HG03175 (cell line): ENCODE measurements at regions not wholly inside any gene's neighbourhood (a gene's known extent, or its start where the extent isn't known, plus 50 kb on each side); places are given as distances from the start of the nearest gene placed in this dataset.
"Not testable (repeated sequence)": the region's sequence is repeated elsewhere in the genome, so short reads cannot be mapped to it uniquely, and the experiment has no call there.

Experiments used
- ATAC-seq: cut with Tn5 transposase; IDR thresholded peaks from one replicate; pipeline ENCODE4 v1.9.1; 2021; ENCODE audit warnings: mild to moderate bottlenecking, moderate library complexity; ENCODE audit not compliant: unreplicated experiment

DNA sequence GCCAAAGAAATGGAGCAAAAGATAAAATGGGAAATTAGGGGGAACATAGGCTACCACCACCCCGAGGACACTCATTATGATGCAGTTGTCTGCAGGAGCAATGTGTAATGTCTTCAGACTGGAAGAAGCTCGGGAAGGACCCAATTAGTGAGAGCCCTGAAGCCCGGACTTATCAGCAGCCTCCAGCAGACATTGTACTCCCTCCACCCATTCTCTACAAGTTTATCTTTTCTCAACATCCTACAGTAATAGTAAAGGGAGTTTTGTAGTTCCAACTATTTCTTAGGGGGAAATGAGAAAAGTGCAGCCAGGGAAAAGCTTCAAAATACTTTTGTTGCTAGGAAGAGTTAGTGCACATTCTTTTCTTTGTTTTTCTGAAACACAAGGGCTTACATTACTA lies 657.3 kb upstream of the COBL start:
- no peak for ATAC-seq

DNA sequence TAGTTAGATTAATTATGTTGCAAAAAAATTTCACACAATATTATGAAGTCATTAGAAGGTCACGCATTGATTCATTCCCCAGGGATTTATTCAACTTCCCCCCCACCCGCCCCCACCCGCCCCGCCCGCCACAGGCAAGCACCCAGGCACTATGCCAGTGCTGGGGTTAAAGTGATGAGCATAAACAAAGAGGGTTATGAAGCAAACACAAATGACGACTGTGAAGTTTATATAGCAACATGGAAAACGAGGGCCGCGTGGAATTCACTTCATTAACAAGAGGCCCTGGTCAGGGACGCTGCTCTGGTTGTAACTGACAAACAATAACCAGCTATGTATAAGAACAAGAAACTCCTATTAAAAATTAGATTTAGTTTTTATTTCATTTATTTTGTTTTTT lies 656.5 kb upstream of the COBL start:
- no peak for ATAC-seq

DNA sequence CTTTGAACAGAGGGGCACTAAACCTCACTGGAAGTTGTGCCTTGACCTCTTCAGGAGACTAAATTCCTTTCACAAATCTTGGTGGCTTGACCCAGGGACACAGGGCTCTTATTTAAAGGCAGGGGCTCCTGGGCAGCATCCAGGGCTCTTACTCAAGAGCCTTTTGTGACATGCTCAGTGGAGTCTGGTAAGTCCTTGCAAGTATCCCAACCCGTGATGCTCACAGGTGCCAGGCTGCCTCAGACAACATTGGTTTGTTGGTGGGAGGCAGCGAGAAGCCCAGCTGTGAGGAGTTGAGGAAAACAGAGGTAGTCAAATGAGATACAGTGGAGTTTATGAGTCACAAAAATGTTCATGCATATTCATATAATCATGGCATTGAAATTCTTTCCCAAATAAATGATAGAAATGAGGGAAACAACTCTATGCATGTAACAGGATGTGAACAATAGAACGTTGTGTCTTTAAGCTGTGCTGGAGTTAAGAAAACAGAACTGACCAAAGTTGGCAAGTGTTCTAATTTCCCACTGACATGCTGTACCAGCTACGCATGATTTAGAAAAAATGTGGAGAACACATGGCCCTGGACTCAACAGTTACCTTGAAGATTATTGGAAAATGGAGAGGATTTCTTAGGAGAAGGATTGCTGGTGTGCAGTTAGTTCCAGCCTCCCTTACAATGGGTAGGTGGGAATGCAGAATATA lies 654.5 kb upstream of the COBL start:
- no peak for ATAC-seq

DNA sequence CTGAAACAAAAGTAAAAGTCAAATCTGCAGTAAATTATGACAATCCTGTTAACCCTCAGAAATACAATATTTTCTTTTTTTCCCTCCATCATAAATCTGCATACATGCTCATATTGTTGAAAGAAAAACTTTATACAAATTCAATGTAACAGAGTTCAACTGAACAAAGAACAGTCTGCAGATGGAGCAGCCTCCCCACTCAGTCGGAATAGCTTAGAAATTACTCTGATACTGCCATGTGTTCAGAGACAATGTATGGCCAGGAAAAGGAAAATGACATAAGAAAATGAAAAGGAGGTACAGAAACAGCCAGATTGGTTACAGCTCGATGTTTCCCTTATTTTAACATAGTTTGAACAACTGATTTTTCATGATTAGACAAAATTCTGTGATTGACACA lies 651.9 kb upstream of the COBL start:
- ATAC-seq, result no peak

DNA sequence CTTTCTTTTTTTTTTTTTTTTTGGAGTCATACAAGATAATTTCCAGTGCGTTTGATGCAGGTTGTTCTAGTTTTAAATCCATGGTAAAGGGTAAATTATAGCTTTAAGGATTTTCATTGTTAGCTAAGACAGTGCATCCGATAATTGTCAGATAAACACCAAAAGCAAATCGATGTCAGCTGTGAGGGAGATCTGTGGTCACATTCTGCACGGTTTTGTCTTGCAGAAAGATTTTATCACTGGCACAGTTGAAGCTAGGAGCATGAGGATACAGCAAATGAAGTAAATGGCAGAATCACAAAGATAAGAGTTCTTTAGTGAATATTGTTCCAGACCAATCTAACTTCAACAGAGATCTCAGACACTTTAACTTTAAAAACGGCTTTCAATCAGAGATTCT lies 648.8 kb upstream of the COBL start:
- ATAC-seq, result no peak

DNA sequence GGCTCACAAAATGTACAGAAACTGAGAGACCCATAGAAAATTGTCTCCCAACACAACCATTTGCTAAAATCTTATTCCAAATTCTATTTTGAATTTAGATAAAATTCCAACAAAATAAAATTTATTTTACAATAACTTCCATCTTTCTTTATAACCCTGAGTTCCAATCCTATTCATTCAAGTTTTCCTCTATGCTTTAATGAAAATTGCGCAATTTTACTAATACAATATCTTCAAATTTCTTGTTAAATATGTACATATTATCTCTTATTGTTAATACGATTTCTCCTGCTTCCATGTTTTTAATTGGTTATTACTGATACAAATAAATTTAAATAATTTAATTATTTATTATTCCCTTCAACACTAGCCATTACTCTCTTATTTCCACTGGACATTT lies 645.2 kb upstream of the COBL start:
- ATAC-seq, result no peak

DNA sequence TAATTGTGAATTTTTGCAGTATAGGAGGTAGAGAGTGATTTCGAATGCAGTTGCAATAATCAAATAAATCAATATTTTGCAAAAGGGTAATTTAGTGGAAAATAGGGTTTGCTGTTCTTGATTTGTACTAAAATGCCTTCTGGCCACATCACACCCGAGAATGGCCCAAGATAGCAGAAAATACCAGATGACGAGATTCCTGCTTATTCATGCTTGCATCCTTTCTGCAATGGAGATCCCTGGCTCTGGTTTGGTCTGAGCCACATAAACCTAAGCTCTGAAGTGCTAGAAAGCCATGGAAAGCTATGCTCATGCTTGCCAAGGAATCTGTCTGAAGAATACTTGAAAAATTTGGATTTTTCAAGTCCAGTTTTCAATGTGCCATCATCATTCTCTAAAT lies 634.2 kb upstream of the COBL start:
- ATAC-seq, result no peak

DNA sequence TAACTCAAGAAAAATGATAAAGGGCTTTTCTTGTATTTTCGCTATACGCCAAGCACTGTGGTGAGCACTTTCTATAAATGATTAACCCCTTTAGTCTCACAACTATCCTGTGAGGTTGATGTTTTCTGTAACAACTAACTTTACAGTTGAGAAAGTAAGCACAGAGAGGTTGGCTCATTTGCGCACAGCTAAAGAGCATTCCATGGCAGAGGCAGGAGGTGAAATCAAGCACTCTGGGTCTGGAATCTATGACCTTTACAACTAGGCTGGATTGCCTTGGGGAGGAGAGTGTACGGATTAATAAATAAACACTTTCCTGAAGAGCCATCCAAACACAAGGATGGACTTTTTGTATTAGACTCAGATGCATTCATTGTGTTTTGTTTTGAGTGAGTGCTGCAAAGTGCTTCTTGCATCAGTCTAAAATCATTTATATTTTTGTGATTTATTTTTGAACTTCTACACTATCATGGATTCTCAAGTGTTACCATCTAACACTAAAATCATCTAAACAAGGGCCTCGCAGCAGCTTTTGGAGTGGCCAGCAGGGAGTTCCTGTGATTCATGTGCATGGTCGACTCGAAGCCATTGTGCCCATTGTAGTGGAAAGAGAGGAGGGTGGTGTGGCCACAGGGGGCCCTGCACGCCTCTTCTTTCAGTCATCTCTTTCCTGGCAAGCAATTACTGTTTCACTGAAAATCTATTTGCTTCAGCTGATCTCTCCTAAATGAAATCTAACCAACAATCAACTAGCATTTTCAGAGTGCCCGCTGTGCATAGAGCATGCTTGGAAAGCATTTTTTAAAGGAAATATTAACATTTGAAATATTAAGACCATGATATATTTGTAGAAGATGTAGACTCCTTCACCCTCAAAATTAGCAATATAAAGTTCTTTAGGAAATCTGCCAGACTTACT lies 633.4 kb upstream of the COBL start:
- ATAC-seq, result no peak

DNA sequence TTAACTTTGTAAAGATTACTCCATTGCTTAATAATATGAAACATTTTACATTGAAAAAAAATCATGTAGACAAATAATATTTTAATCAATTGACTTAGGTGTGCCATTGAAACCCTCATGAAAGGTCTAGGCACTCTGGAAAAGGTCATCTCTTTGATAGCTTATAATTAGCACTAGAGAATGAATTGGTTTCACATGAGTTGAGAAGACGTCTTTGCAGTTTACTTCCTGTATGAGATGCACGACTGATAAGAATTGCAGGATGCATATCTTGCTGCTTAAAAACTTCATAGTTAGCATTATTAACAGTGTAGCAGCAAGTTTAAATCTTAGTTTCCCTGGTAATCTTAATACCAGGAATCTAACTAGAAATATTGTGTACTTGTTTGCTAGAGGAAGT lies 614.2 kb upstream of the COBL start:
- ATAC-seq, result no peak

DNA sequence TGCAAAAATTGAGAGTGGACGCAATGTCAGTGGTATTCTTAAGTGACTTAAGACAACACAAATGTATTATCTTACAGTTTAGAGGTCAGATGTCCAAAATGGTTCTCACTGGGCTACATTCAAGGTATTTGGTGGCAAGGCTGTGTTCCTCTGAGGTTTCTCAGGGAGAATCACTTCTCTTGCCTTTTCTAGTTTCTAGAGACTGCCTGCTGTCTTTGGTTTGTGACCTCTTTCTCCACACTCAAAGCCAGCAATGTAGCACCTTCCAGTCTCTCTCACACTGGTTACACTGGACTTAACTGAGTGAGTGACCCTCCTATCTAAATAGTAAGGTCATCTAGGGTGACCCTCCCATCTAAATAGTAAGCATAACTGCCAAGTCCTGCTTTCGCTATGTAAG lies 613.2 kb upstream of the COBL start:
- no peak for ATAC-seq

DNA sequence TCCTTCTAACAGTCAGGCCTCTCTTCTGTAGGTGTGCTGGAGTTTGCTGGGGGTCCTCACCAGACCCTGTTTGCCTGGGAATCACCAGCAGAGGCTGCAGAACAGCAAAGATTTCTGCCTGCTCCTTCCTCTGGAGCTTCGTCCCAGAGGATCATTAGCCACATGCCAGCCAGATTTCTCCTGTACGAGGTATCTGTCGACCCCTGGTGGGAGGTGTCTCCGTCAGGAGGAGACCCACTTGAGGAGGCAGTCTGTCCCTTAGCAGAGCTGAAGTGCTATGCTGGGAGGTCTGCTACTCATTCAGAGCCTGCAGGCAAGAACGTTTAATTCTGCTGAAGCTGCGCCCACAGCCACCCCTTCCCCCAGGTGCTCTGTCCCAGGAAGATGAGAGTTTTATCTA lies 611.1 kb upstream of the COBL start:
- ATAC-seq, result no peak

DNA sequence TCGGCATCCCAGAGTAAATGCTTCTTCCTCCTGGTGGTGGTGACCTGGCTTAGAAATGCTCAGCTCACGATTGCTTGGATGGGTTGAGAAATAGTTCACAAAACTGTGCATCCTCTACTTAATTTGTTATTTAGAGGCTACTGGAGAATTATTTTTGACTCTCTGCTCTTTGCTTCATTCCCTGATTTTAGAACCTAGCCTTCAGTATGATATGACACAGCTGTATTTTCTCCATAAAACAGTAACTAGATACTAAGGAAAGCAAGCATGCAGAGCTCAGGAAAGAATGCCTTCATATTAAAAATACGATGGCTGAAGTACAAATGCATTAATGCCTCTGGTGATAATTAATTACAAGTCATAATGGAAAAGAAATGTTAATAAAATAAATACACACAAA lies 602.0 kb upstream of the COBL start:
- ATAC-seq, result no peak

DNA sequence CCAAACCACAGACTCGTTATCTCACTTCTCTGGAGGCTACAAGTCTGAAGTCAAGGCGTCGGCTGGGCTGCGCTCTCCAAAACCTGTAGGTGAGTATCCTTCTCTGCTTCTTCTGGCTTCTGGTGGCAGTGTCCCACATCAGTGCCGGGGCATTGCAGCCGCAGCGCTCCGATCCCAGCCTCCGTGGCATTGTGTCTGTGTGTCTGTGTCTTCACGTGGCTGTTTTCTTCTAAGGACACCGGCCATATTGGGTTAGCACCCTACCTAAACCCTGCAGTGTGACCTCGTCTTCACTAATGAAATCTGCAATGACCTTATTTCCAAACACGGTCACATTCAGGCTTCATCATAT lies 584.9 kb upstream of the COBL start:
- no peak for ATAC-seq

DNA sequence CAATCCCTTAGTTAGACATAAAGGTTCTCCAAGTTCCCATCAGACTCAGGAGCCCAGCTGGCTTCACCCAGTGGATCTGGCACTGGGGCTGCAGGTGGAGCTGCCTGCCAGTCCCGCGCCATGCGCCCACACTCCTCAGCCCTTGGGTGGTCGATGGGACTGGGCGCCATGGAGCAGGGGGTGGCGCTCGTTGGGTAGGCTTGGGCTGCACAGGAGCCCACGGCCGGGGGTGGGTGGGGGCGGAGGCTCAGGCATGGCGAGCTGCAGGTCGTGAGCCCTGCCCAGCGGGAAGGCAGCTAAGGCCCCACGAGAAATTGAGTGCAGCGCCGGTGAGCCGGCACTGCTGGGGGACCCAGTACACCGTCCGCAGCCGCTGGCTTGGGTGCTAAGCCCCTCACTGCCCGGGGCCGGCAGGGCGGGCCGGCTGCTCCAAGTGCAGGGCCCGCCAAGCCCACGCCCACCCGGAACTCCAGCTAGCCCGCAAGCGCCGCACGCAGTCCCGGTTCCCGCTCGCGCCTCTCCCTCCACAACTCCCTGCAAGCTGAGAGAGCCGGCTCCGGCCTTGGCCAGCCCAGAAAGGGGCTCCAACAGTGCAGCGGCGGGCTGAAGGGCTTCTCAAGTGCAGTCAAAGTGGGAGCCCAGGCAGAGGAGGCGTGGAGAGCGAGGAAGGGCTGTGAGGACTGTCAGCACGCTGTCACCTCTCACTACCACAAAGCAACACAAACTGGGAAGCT lies 584.3 kb upstream of the COBL start:
- ATAC-seq, result not testable (repeated sequence)

DNA sequence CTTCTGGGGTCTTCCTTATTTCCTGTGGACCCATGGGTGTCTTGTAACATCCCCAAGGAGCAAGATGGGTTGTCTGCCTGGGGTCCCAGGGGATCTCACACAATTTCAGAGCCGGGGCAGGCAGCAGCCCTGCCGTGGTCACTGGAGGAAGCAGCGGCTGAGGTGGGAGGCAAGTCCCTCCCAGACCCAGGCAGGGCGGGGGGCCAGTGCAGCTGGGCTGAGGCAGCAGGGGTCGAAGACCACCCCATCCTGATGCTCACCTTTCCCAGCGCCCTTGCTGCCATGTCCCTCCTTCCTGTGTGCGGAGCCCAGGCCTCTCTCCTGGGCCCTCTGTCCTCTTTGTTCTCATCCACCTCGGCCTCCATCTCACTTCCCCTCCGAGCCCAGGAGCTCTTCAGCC lies 583.0 kb upstream of the COBL start:
- ATAC-seq, result no peak

DNA sequence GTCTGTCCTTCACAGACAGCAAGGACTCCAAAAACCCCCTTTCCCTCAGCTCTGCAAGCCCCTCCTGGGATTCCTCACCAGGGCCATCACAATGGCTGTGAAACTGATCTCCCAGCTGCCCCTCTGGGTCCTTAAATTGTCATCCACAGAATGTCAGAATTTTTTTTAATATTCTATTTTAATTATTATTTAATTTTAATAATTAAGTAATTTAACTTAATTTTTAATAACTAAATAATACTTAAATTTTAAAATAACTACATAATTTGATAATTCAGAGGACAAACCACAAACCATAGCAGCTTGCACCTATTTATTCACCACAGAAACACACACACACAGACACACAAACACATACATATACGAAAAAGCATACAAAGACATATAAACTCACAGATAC lies 565.8 kb upstream of the COBL start:
- no peak for ATAC-seq

DNA sequence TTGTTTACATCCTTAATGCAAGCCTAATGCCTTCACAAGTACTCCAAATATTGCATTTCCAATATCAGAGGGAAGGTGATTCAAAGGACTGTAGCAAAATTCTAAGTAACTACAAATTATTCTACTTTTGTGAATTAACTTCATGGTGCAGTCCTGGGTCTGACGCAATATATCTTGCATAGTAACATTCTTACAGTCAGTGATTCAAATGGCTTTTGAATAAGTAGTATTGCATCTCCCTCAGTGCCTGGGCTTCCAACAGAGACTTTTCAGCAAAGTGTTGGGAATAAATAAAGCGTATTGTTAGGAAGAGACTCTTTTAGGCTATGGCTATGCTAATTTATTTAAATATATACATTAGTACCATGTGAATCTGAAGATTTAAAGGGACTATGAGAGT lies 564.7 kb upstream of the COBL start:
- no peak for ATAC-seq

DNA sequence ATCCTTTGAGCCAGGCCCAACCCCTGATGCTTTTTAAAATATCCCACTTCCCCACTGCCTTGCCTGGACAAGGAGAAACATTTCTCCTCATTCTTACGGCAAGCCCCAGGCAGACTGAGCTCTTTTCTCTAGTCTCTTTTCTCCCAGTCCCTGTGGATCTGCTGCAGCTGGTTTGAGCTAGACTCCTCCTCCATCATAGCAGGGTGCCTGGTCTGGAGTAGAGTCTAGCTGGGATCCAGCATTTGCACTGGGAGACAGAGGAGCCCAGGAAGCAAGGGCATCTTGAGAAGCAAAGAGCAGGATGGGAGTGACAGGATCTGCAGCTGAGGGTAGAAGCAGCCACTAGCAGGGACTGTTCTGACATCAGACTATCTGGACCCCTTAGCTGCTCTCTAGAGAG lies 562.3 kb upstream of the COBL start:
- no peak for ATAC-seq

DNA sequence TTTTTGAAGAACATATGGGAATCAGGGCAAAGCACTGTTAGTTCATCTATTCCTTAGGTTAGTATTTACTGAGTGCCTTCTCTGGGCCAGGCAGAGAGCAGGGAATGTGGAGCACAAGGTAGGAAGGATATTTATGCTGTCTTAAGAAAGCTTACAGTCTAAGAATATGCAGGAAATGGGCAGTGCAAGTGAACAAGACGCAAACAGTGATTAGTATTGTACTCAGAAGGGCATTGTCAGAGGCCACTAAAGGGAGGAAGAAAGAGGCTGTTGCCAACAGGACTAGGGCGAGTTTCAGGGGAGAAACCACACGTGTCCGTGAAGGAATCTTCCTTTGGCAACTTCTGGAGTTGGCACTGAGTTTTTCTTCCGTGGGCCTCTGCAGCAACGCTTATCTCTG lies 552.8 kb upstream of the COBL start:
- no peak for ATAC-seq

DNA sequence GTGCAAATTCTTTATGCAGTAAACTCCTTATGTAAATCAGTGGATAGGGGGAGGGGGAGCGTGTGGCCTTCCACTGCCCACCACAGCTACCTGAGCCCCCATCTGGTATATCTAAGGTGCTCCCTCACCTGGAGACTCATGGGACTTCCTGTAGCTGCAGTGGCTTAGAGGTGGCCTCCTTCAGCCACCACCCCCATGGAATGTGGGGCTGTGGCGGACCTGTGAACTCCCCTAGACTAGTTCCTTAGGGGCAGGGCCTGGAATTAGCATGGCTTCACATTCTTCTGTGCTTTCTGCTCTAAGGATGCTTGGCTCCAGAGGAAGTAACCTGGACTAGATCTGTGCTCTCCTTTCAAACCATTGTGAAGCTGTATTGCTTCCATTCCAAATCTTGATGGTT lies 550.5 kb upstream of the COBL start:
- ATAC-seq, result no peak

DNA sequence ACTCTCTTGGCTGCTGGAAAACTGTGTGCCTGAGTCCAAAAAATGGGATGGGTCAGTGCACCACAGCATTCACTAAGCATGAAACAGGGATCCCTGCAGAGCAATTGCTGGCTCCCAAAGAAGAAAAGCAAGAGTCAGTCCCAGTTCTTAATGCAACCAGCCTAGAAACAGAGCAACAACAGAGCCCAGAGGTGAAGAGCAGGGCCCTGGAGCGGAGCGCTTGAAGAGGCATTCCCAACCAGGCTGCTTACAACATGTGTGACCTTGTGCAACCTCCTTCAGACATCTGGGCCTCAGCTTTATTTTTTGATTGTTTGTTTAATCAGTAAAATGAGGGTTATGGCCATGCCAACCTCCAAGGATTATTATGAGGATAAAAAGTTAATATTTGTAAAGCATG lies 543.7 kb upstream of the COBL start:
- ATAC-seq, result no peak

DNA sequence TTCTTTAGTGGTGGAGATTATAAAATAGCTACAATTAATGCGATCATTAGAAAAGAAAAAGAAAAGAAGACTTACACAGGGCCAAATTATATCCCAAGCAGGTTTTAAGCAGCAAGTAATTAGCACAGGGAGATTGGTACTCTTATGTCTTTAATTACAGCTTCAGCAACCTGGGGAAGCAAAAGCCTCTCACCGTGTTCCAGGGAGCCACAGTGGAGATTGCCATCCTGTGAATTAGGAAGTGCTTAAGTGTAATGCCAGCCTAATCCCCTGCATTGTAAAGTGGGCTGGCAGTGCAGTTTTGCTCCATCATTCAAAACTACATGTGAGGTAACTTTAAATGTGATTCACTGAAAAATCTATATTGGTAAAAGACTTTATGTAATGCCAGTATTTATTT lies 533.5 kb upstream of the COBL start:
- no peak for ATAC-seq
